GM23338 (cell line): ENCODE measurements at regions not wholly inside any gene's neighbourhood (a gene's known extent, or its start where the extent isn't known, plus 50 kb on each side); places are given as distances from the start of the nearest gene placed in this dataset.

Source experiments
- ATAC-seq: fragments of 200-7000 bp; cut with Tn5 transposase; 3 replicates; pipeline ENCODE4 v1.9.1; 2020
- DNase-seq: peaks from one replicate; pipeline ENCODE4 v3.0.0-alpha.2; 2015; ENCODE audit warnings: low spot score
- H2AFZ ChIP-seq: fragments of 200-600 bp; sonication (generic); 2 replicates; pipeline ENCODE4 v1.8.0; 2016; ENCODE audit warnings: antibody characterized with exemption, mild to moderate bottlenecking, moderate library complexity
- H3F3A ChIP-seq: fragments of 200-600 bp; sonication (generic); replicated peaks from 2 replicates; pipeline ENCODE4 v1.8.0; 2017; ENCODE audit warnings: antibody characterized with exemption, mixed run types, low read depth
- H3K27ac ChIP-seq: fragments of 200-600 bp; sonication (generic); 2 replicates; pipeline ENCODE4 v1.6.1; 2016; ENCODE audit warnings: low read depth
- H3K27me3 ChIP-seq: fragments of 200-600 bp; sonication (generic); 2 replicates; pipeline ENCODE4 v1.8.0; 2016; ENCODE audit warnings: mild to moderate bottlenecking, mixed run types, moderate library complexity; ENCODE audit not compliant: insufficient read depth
- H3K36me3 ChIP-seq: fragments of 200-600 bp; sonication (generic); 2 replicates; pipeline ENCODE4 v1.8.0; 2016; ENCODE audit warnings: mild to moderate bottlenecking; ENCODE audit not compliant: insufficient read depth
- H3K4me1 ChIP-seq: fragments of 200-600 bp; sonication (generic); 2 replicates; pipeline ENCODE4 v1.8.0; 2016; ENCODE audit warnings: mild to moderate bottlenecking, moderate library complexity; ENCODE audit not compliant: insufficient read depth
- H3K4me2 ChIP-seq: fragments of 200-600 bp; sonication (generic); 2 replicates; pipeline ENCODE4 v1.7.1; 2017; ENCODE audit warnings: mixed run types
- H3K4me3 ChIP-seq: fragments of 200-600 bp; sonication (generic); 2 replicates; pipeline ENCODE4 v1.6.1; 2016; ENCODE audit warnings: mixed run types
- H3K79me2 ChIP-seq: fragments of 200-600 bp; sonication (generic); replicated peaks from 2 replicates; pipeline ENCODE4 v1.8.0; 2017; ENCODE audit warnings: mild to moderate bottlenecking; ENCODE audit not compliant: insufficient read depth
- H3K9me2 ChIP-seq: fragments of 200-600 bp; sonication (generic); 2 replicates; pipeline ENCODE4 v1.8.0; 2017; ENCODE audit not compliant: insufficient read depth
- H4K20me1 ChIP-seq: fragments of 200-600 bp; sonication (generic); replicated peaks from 2 replicates; pipeline ENCODE4 v1.8.0; 2017; ENCODE audit warnings: mild to moderate bottlenecking; ENCODE audit not compliant: insufficient read depth
- H3K27ac Mint-ChIP-seq: 2 replicates; pipeline ENCODE4 v1.8.0; 2020; ENCODE audit warnings: inconsistent platforms, mild to moderate bottlenecking, moderate library complexity, mixed read lengths
- H3K27me3 Mint-ChIP-seq: 3 replicates; pipeline ENCODE4 v1.8.0; 2022; ENCODE audit warnings: low read depth, mild to moderate bottlenecking, moderate library complexity, mixed read lengths, inconsistent platforms; ENCODE audit not compliant: insufficient read depth, poor library complexity
- H3K36me3 Mint-ChIP-seq: 3 replicates; pipeline ENCODE4 v1.8.0; 2021; ENCODE audit warnings: low read depth, mild to moderate bottlenecking, inconsistent platforms, moderate library complexity, mixed read lengths
- H3K4me1 Mint-ChIP-seq: 3 replicates; pipeline ENCODE4 v1.8.0; 2020; ENCODE audit warnings: mild to moderate bottlenecking, inconsistent platforms, mixed read lengths
- H3K4me3 Mint-ChIP-seq: 3 replicates; pipeline ENCODE4 v1.8.0; 2021; ENCODE audit warnings: moderate library complexity, mild to moderate bottlenecking, inconsistent platforms, mixed read lengths
- H3K9me3 Mint-ChIP-seq: 3 replicates; pipeline ENCODE4 v1.8.0; 2020; ENCODE audit warnings: moderate library complexity, mild to moderate bottlenecking, inconsistent platforms, mixed read lengths
- CTCF ChIP-seq, 2 experiments: fragments of 200-600 bp in 1 of 2; sonication (generic) in 1 of 2; conservative IDR thresholded peaks; 2 replicates each; pipeline versions ENCODE4 v1.5.1 to v1.6.1; 2016 to 2017; ENCODE audit warnings: antibody characterized with exemption in 2 of 2, low read depth in 2 of 2, mild to moderate bottlenecking in 2 of 2, moderate library complexity in 1 of 2
- EZH2 ChIP-seq: fragments of 200-600 bp; sonication (generic); IDR thresholded peaks from one replicate; pipeline ENCODE4 v1.8.0; 2017; ENCODE audit warnings: antibody characterized with exemption, mild to moderate bottlenecking, low read depth; ENCODE audit not compliant: unreplicated experiment
- JUNB ChIP-seq: IDR thresholded peaks from one replicate; pipeline ENCODE4 v1.6.1; 2016; ENCODE audit warnings: antibody characterized with exemption; ENCODE audit not compliant: unreplicated experiment
- POLR2AphosphoS5 ChIP-seq: IDR thresholded peaks from 2 replicates; pipeline ENCODE4 v1.6.1; 2016; ENCODE audit warnings: antibody characterized with exemption, low read depth
- REST ChIP-seq: IDR thresholded peaks from one replicate; pipeline ENCODE4 v1.6.1; 2018; ENCODE audit warnings: antibody characterized with exemption; ENCODE audit not compliant: unreplicated experiment
- STAT1 ChIP-seq: IDR thresholded peaks from one replicate; pipeline ENCODE4 v1.6.1; 2016; ENCODE audit warnings: antibody characterized with exemption; ENCODE audit not compliant: unreplicated experiment
- ZNF331 ChIP-seq: fragments of 250-450 bp; sonication (Bioruptor Pico); IDR thresholded peaks from 2 replicates; pipeline ENCODE4 v1.5.0; 2020; ENCODE audit warnings: low read depth, mild to moderate bottlenecking, moderate library complexity

DNA sequence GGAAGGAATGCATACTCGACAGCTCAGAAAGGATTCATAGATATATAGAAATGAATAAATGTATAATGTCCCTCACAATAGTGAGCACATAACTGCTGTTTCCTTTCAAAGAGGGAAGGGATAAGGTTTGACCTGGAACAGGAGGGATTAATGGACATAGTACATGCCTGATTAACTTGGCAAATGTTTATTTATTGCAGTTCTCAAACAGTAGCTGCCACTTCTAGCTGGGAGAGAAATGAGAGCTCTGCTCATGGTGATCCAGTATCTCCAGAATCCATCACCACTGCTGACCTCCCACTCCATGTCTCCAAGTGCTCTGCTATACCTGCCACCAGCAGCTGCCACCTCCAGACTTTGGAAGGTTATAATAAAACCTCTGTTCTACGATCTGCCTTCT is 108.1 kb downstream of the LRIG3 start:
- H3K9me3 Mint-ChIP-seq: no peaks in the 10 kb centered on the region
- no peaks in the 10 kb centered on the region for H3K27me3 Mint-ChIP-seq
- Histone ChIP-seq H3K79me2 (no peaks in the 10 kb centered on the region), H3K27ac (no peak overlapping the region), H3K36me3 (no peaks in the 10 kb centered on the region), H2AFZ (no peak overlapping the region), H3K4me3 (no peak overlapping the region), H4K20me1 (no peaks in the 10 kb centered on the region), H3K9me2 (0 out of 2 replicates have a peak, but pooled peaks cover 2% of the 10 kb centered on the region), H3F3A (no peaks in the 10 kb centered on the region), H3K27me3 (no peaks in the 10 kb centered on the region), H3K4me1 (no peaks in the 10 kb centered on the region), H3K4me2 (no peak overlapping the region)
- no peak for DNase-seq
- H3K4me1 Mint-ChIP-seq: peaks cover 6% of the 10 kb centered on the region; the same call in 2 of the 3 replicates
- ATAC-seq: no peak
- H3K27ac Mint-ChIP-seq: no peak overlapping the region
- H3K36me3 Mint-ChIP-seq: no peaks in the 10 kb centered on the region
- no peak overlapping the region for H3K4me3 Mint-ChIP-seq
- TF ChIP-seq ZNF331: no peak
- TF ChIP-seq REST: no peak

- H3K27me3 Mint-ChIP-seq: no peaks in the 10 kb centered on the region
- Histone ChIP-seq H3K27me3 (no peaks in the 10 kb centered on the region), H3K36me3 (no peaks in the 10 kb centered on the region), H3K9me2 (0 out of 2 replicates have a peak, but pooled peaks cover 2% of the 10 kb centered on the region), H2AFZ (no peak overlapping the region), H3F3A (no peaks in the 10 kb centered on the region), H3K27ac (no peak overlapping the region), H4K20me1 (no peaks in the 10 kb centered on the region), H3K4me2 (no peak overlapping the region), H3K4me3 (no peak overlapping the region), H3K79me2 (no peaks in the 10 kb centered on the region), H3K4me1 (no peaks in the 10 kb centered on the region)
- peaks cover 6% of the 10 kb centered on the region; the same call in 2 of the 3 replicates for H3K4me1 Mint-ChIP-seq
- peak; percentile 50 for DNase-seq
- H3K4me3 Mint-ChIP-seq: no peak overlapping the region
- no peaks in the 10 kb centered on the region for H3K9me3 Mint-ChIP-seq
- peak; percentile 50 for ATAC-seq
- TF ChIP-seq CTCF (conservative IDR thresholded peaks at IDR 0.05; ENCODE audit: low read depth in 2 of 2): no peak
- no peak for TF ChIP-seq REST
- no peak for TF ChIP-seq EZH2
- no peak for TF ChIP-seq JUNB
- no peak for TF ChIP-seq STAT1
- no peak for TF ChIP-seq POLR2AphosphoS5
- no peak overlapping the region for H3K27ac Mint-ChIP-seq
- H3K36me3 Mint-ChIP-seq: no peaks in the 10 kb centered on the region
Measured at GRCh38 chr12:58814036-58814435, 106.3 kb downstream of the LRIG3 start.
